Activated CD8-positive, alpha-beta T cell treated with anti-CD3 and anti-CD28 coated beads, Interleukin-2, amount 10 ng/mL, durations not matched to agents 7 days and 5 days (primary cell): ENCODE measurements at regions not wholly inside any gene's neighbourhood (a gene's known extent, or its start where the extent isn't known, plus 50 kb on each side); places are given as distances from the start of the nearest gene placed in this dataset.

Experiments used
- ATAC-seq: fragments of 150-1000 bp; cut with Tn5 transposase; one replicate; pipeline ENCODE4 v1.10.0; 2021; ENCODE audit warnings: moderate library complexity
- CTCF ChIA-PET: fragments of 350-600 bp; sonication (Branson Sonifier 250); formaldehyde crosslinking; loops from one replicate; lab custom pipeline; 2021; ENCODE audit warnings: antibody characterized with exemption; lab: Charles Lee
- POLR2A ChIA-PET: fragments of 350-600 bp; sonication (Branson Sonifier 250); formaldehyde crosslinking; loops from one replicate; lab custom pipeline; 2021; ENCODE audit warnings: antibody characterized with exemption; lab: Charles Lee
- DNase-seq: peaks from one replicate; pipeline ENCODE4 v3.0.0-alpha.2; 2020
- H3K27ac Mint-ChIP-seq: one replicate; pipeline ENCODE4 v1.8.0; 2021; ENCODE audit warnings: mild to moderate bottlenecking, mixed read lengths
- H3K27me3 Mint-ChIP-seq: one replicate; pipeline ENCODE4 v1.8.0; 2021; ENCODE audit warnings: low read depth, mixed read lengths
- H3K36me3 Mint-ChIP-seq: one replicate; pipeline ENCODE4 v1.8.0; 2021; ENCODE audit warnings: low read depth, mixed read lengths
- H3K4me1 Mint-ChIP-seq: one replicate; pipeline ENCODE4 v1.8.0; 2021; ENCODE audit warnings: low read depth, mixed read lengths
- H3K4me3 Mint-ChIP-seq: one replicate; pipeline ENCODE4 v1.8.0; 2021; ENCODE audit warnings: mild to moderate bottlenecking, mixed read lengths
- H3K9me3 Mint-ChIP-seq: one replicate; pipeline ENCODE4 v1.8.0; 2022; ENCODE audit warnings: mixed read lengths; ENCODE audit not compliant: insufficient read depth

DNA sequence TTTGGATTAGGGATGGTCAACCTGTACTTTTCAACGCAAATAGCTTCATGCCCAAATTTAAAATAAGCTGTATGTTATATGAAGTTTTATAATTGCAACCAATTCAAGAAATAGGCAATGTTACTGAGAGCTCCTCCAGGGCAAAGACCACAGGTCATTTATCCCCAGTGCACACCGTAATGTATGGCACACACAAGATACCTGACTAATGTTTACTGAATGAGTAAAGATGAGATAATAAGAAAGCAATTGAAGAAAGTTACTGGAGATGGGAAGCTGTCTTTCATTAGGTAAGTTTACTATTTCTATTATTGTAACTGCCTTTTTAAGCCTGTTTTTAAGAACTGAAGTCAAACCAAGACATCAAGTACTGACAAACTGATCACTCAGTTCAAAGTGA is 184.5 kb upstream of the VRK2 start:
- POLR2A ChIA-PET, result no interaction called here

DNA sequence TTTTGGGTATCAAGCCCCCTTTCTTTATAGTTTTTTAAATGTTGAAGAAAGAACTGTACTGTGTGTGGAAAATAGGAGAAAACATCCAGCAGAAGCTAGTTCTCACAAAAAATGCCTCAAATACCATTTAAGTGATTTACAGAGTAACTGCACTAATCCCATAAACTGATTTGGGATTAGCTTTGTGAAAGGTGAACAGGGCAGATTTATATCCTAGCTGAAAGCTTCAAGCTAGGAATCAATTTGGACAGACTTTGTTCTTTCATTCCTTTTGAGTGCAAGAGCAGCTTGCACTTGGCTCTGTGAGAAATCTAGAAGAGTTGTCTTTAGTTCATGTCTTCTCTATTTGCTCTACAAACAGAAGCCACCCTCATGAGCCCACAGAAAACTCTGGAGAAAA is 183.9 kb upstream of the VRK2 start:
- no peaks in the 10 kb centered on the region for H3K9me3 Mint-ChIP-seq
- no peaks in the 10 kb centered on the region for H3K27me3 Mint-ChIP-seq
- H3K4me3 Mint-ChIP-seq, result no peak overlapping the region
- POLR2A ChIA-PET, result no interaction called here
- CTCF ChIA-PET, result no interaction called here
- H3K36me3 Mint-ChIP-seq, result no peaks in the 10 kb centered on the region
- ATAC-seq (no peak), DNase-seq (no peak)
- no peaks in the 10 kb centered on the region for H3K4me1 Mint-ChIP-seq
- H3K27ac Mint-ChIP-seq, result no peak overlapping the region

More for the DNA sequence above, 184.5 kb upstream of the VRK2 start:
- no peak overlapping the region for H3K4me3 Mint-ChIP-seq
- DNase-seq (no peak), ATAC-seq (no peak)
- no peaks in the 10 kb centered on the region for H3K9me3 Mint-ChIP-seq
- CTCF ChIA-PET, result no interaction called here
- H3K27me3 Mint-ChIP-seq, result no peaks in the 10 kb centered on the region
- H3K27ac Mint-ChIP-seq, result no peak overlapping the region
- no peaks in the 10 kb centered on the region for H3K4me1 Mint-ChIP-seq
- no peaks in the 10 kb centered on the region for H3K36me3 Mint-ChIP-seq

DNA sequence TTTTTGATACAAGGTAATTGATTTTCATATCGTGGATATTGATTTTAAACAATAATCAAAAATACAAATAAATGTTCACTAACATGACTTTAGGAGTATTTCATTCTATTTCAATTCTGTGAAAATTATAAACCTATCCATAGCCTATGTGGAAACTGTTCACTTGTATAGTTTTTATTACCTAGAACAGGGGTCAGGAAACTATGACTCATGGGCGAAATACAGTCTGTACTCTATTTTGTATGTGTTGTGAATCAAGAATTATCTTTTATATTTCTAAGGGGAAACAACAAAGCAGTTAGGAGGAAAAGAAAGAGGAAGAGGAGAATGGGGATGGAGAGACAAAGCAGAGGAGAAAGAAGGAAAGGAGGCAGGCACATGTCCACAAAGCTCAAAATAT is 181.7 kb upstream of the VRK2 start:
- Mint-ChIP-seq H3K27me3 (no peaks in the 10 kb centered on the region), H3K4me3 (no peak overlapping the region), H3K4me1 (no peaks in the 10 kb centered on the region), H3K27ac (no peak overlapping the region), H3K36me3 (no peaks in the 10 kb centered on the region), H3K9me3 (no peaks in the 10 kb centered on the region)
- CTCF ChIA-PET, result no interaction called here
- DNase-seq (no peak), ATAC-seq (no peak)
- POLR2A ChIA-PET, result no interaction called here

- DNase-seq (no peak), ATAC-seq (no peak)
- CTCF ChIA-PET, result no interaction called here
- Mint-ChIP-seq H3K4me3 (no peak overlapping the region), H3K27ac (no peak overlapping the region), H3K27me3 (no peaks in the 10 kb centered on the region), H3K4me1 (no peaks in the 10 kb centered on the region), H3K9me3 (no peaks in the 10 kb centered on the region), H3K36me3 (no peaks in the 10 kb centered on the region)
- POLR2A ChIA-PET, result no interaction called here
Observed at GRCh38 chr2:57867730-57868129, 178.9 kb upstream of the VRK2 start.

GRCh38 chr2:57868619-57869139 is 177.9 kb upstream of the VRK2 start:
- Mint-ChIP-seq H3K36me3 (no peaks in the 10 kb centered on the region), H3K27ac (no peak overlapping the region), H3K9me3 (no peaks in the 10 kb centered on the region), H3K27me3 (no peaks in the 10 kb centered on the region), H3K4me3 (no peak overlapping the region), H3K4me1 (no peaks in the 10 kb centered on the region)
- DNase-seq (no peak), ATAC-seq (no peak)
- ChIA-PET CTCF (no interaction called here), POLR2A (no interaction called here)

- Mint-ChIP-seq H3K27me3 (no peaks in the 10 kb centered on the region), H3K4me3 (no peak overlapping the region), H3K27ac (no peak overlapping the region), H3K36me3 (no peaks in the 10 kb centered on the region), H3K9me3 (no peaks in the 10 kb centered on the region), H3K4me1 (no peaks in the 10 kb centered on the region)
- CTCF ChIA-PET, result no interaction called here
- ATAC-seq, result no peak
- POLR2A ChIA-PET, result no interaction called here
- DNase-seq, result no peak
Observed at GRCh38 chr2:57869758-57870344, 176.8 kb upstream of the VRK2 start.

GRCh38 chr2:57876313-57876712 is 170.3 kb upstream of the VRK2 start:
- Mint-ChIP-seq H3K4me1 (no peaks in the 10 kb centered on the region), H3K4me3 (no peak overlapping the region), H3K9me3 (no peaks in the 10 kb centered on the region), H3K27ac (no peak overlapping the region), H3K36me3 (no peaks in the 10 kb centered on the region), H3K27me3 (no peaks in the 10 kb centered on the region)
- ChIA-PET CTCF (no interaction called here), POLR2A (no interaction called here)
- DNase-seq, result no peak
- ATAC-seq, result no peak

DNA sequence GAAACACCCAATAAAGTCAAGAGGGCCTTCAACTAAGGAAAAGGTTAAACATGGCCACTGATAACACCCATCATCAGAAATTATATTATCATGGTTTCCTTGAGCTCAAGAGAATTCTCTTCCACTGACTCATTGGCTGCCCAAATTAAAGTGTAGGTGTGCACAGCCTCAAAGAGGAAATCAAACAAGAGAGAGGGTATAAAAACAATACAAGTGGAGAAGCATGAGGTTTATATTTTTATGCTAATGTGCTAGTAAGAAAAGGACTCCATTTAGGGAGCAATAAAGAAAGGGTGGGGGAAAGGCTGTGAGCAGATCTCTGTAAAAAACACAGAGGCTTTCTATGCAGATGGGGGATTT is 168.8 kb upstream of the VRK2 start:
- no peaks in the 10 kb centered on the region for H3K4me1 Mint-ChIP-seq
- H3K4me3 Mint-ChIP-seq, result no peak overlapping the region
- POLR2A ChIA-PET, result no interaction called here
- H3K27me3 Mint-ChIP-seq, result no peaks in the 10 kb centered on the region
- CTCF ChIA-PET, result no interaction called here
- no peak overlapping the region for H3K27ac Mint-ChIP-seq
- ATAC-seq, result no peak
- no peak for DNase-seq
- H3K36me3 Mint-ChIP-seq, result no peaks in the 10 kb centered on the region
- H3K9me3 Mint-ChIP-seq, result no peaks in the 10 kb centered on the region

DNA sequence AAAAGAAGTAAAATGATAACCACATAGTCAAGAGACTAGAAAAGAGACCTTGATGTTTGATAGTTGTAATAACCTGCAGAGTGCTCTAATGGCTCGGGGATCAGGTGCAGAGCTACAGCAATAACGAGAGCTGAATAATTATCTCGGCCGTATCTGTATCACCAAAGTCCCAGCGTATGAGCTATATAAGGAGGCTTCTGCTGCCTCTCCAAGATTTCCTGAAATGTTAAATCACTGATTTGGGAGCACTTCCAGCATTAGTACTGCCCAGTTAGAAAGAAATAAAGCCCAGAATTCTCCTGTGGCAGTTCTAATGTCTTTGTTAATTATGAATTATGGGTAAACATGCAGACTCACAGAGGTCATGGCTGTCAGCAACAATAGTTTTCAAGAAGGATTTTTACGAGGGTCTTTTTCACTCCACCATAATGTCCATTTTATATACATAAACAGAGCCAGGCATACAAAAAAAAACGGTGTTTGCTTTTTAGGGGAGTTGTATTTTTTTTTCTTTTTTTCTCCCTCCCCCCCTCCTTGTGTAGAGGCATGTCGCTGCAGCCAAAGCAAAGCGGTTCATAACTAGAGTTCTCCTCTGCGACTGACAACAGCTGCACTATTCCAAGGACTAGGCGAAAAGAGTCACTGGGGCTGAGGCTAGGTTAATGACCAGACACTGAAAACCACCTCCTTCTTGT is 168.3 kb upstream of the VRK2 start:
- Mint-ChIP-seq H3K4me3 (no peak overlapping the region), H3K27ac (no peak overlapping the region), H3K27me3 (no peaks in the 10 kb centered on the region), H3K9me3 (no peaks in the 10 kb centered on the region), H3K4me1 (no peaks in the 10 kb centered on the region), H3K36me3 (no peaks in the 10 kb centered on the region)
- ChIA-PET CTCF (no interaction called here), POLR2A (no interaction called here)
- DNase-seq (no peak), ATAC-seq (no peak)

DNA sequence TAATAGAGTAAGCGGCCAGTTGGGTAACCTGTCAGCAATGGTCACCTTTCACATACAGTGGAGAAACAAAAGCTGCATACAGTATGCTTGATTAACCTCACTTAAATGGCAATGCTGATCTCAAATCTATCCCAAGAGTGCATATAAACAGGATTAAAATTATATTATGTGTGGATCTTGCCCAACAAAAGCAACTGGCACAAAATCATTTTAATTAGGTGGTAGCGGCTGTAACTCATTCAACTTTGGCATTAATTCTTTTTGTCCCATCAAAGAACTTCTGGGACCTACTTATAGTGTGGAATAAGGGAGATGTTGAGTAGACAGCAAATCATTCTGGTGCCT is 167.8 kb upstream of the VRK2 start:
- Mint-ChIP-seq H3K9me3 (no peaks in the 10 kb centered on the region), H3K36me3 (no peaks in the 10 kb centered on the region), H3K4me1 (no peaks in the 10 kb centered on the region), H3K4me3 (no peak overlapping the region), H3K27me3 (no peaks in the 10 kb centered on the region), H3K27ac (no peak overlapping the region)
- POLR2A ChIA-PET, result no interaction called here
- no peak for DNase-seq
- CTCF ChIA-PET, result interaction anchor here (1.4 kb wide), 1 partner anchor 27 kb away, joined by 3 read pairs; no protein-coding TSS in a partner anchor
- ATAC-seq, result no peak

- H3K4me1 Mint-ChIP-seq, result no peaks in the 10 kb centered on the region
Observed at GRCh38 chr2:57880446-57880845, 166.2 kb upstream of the VRK2 start.

GRCh38 chr2:57880967-57881366 is 165.6 kb upstream of the VRK2 start:
- Mint-ChIP-seq H3K9me3 (no peaks in the 10 kb centered on the region), H3K4me1 (no peaks in the 10 kb centered on the region), H3K27ac (no peak overlapping the region), H3K27me3 (no peaks in the 10 kb centered on the region), H3K36me3 (no peaks in the 10 kb centered on the region), H3K4me3 (no peak overlapping the region)
- DNase-seq (no peak), ATAC-seq (no peak)
- POLR2A ChIA-PET, result no interaction called here
- CTCF ChIA-PET, result no interaction called here

More at GRCh38 chr2:57880446-57880845, 166.2 kb upstream of the VRK2 start:
- H3K27ac Mint-ChIP-seq, result no peak overlapping the region
- H3K9me3 Mint-ChIP-seq, result no peaks in the 10 kb centered on the region
- no peaks in the 10 kb centered on the region for H3K36me3 Mint-ChIP-seq
- ATAC-seq, result no peak
- POLR2A ChIA-PET, result no interaction called here
- H3K4me3 Mint-ChIP-seq, result no peak overlapping the region
- CTCF ChIA-PET, result interaction anchor here (1.4 kb wide), 1 partner anchor 25 kb away, joined by 3 read pairs; no protein-coding TSS in a partner anchor
- no peak for DNase-seq
- no peaks in the 10 kb centered on the region for H3K27me3 Mint-ChIP-seq
